Caki2 (cell line): ENCODE measurements at regions not wholly inside any gene's neighbourhood (a gene's known extent, or its start where the extent isn't known, plus 50 kb on each side); places are given as distances from the start of the nearest gene placed in this dataset.
"Not testable (repeated sequence)": the region's sequence is repeated elsewhere in the genome, so short reads cannot be mapped to it uniquely, and the experiment has no call there.

ENCODE experiments used
- DNase-seq: peaks from one replicate; pipeline ENCODE4 v3.0.0-alpha.2; 2015; ENCODE audit warnings: low read depth
- in situ Hi-C: cut with HindIII; loops from 2 replicates; pipeline ENCODE4 v1.10.0; 2016; ENCODE audit warnings: low sequenced_read_pairs, low pct_unique_long_range_greater_than_20kb, mixed read lengths

DNA sequence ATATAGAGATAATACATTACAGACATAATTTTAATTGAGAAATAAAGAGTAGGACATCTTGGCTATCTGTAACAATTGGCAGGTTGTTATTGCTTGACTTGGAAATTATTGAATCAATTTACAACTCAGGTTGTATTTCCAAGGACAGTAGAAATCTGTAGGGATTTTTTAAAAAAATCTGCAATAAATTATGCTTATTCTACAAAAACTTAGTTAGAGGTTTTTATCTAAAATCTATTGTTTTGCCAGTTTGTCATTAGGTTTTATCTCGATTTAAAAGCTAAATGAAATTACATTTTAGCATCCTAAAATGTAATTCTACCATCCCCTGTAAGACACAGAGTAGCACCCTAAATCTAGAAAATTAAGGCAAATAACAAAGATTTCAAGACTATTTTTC is 408.8 kb downstream of the COL11A1 start:
- DNase-seq, result no peak
- in situ Hi-C loops, result no loop called here

GRCh38 chr1:102693345-102693744 is 415.0 kb downstream of the COL11A1 start:
- no peak for DNase-seq
- in situ Hi-C loops, result no loop called here

DNA sequence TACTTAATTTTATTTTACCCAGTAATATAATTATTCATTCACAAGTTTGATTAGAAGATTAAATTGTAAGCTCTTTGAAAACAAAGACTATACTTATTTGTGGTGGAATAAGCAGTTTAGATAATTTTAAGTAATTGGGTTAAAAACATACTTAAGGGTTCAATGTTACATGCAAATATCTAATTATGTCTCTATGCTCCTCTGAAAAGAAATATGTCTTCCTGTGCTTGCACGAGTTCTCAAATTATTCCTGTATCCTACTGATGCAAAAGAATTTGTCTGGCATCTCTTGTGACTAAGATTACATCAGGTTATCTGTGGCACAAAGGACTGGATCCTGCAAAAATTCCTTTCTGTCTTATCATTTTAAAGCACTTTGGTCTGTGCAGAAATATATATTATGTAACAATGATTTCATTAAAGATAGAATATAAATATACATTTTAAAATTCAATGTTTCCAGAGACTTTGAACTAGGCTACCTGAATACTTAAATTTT is 416.7 kb downstream of the COL11A1 start:
- in situ Hi-C loops, result no loop called here

DNA sequence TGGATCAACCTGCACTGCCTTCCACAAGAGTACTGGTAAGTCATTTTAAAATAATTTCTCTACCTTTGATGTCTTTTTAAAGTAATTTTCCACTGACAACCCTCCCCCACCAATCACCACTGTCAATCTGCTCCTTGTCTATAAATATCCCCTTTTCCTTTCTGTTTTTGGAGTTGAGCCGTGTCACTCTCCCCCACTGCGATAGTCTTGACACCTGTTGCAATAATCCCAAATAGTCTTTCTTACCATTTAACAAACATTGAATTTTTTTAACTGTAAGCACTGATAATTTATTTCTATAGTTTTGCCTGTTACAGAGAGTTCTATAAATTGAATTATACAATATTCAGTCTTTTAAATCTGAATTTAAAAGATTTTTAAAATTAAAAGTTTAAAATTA is 420.9 kb downstream of the COL11A1 start:
- in situ Hi-C loops, result no loop called here
- DNase-seq, result no peak

More for the DNA sequence above, 416.7 kb downstream of the COL11A1 start:
- DNase-seq, result no peak

GRCh38 chr1:102661481-102661880 is 446.8 kb downstream of the COL11A1 start:
- no peak for DNase-seq
- in situ Hi-C loops, result no loop called here

- in situ Hi-C loops, result not testable (repeated sequence)
Measured at GRCh38 chr1:102659876-102660483, 448.3 kb downstream of the COL11A1 start.

DNA sequence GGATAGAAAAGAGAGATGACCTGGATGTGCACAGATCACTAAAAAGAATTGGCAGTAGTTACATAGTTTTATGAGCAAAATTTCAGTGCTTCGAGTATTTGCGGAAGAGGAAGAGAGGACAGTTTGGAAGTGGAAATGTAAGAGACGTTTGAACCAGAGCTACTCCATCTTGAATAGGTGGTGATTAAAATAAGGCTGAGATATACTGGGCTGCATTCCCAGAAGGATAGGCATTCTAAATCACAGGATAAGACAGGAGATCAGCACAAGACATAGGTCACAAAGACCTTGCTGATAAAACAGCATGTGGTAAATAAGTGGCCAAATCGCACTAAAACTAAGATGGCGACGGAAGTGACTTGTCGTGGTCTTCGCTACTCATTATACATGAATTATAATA is 453.3 kb downstream of the COL11A1 start:
- no peak for DNase-seq
- in situ Hi-C loops, result no loop called here

More at GRCh38 chr1:102659876-102660483, 448.3 kb downstream of the COL11A1 start:
- DNase-seq, result not testable (repeated sequence)

DNA sequence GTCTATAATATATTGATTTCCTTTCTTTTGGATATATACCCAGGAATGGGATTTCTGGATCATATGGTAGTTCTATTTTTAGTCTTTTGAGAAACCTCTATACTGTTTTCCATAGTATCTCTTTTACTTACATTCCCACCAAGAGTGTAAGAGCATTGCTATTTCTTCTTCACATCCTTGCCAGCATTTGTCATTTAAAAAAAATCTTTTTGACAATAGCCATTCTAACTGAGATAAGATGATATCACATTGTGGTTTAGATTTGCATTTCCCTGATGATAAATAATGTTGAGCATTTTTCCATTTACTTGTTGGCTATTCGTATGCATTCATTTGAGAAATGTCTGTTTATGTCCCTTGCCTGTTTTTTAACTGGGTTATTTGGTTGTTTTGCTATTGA is 467.4 kb downstream of the COL11A1 start:
- in situ Hi-C loops, result no loop called here
- DNase-seq, result no peak

DNA sequence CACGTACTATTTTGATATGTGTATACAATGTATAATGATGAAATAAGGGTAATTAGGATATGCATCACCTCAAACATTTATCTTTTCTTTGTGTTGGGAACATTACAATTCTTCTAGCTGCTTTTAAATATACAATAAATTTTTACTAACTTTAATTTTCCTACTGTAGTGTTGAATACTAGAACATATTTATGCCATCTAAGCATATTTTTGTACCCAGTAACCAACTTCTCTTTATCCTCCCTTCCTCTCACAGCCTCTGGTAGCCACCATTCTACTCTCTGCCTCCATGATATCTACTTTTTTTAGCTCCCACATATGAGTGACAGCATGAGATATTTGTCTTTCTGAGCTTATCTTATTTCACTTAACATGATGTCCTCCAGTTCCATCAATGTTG is 468.0 kb downstream of the COL11A1 start:
- in situ Hi-C loops, result no loop called here
- DNase-seq, result no peak

GRCh38 chr1:102631691-102632090 is 476.6 kb downstream of the COL11A1 start:
- no peak for DNase-seq
- in situ Hi-C loops, result no loop called here

GRCh38 chr1:102630041-102630440 is 478.3 kb downstream of the COL11A1 start:
- in situ Hi-C loops, result no loop called here
- DNase-seq, result no peak

DNA sequence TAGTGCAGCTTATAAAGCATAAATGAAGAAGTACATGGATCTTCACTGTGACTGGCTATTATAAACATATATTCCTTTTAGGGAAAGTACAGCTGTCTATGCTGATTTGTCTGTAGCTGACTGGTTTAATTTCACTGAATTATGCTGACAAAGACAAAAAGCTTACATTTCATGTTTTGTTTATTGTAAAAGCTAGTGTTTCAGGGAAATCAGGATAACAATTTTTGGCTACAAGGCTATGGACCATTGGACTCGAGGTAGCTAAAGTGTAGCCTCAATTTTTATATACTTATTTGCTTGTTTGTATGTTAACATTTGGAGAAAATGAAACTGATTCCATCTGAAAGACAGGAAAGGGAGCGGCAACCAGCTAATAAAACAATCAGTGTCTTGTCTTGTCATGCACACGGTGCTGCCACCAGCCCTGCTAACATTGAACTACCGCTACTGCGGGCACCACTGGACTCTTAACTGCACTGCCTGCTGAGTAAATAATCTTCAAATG is 480.2 kb downstream of the COL11A1 start:
- DNase-seq, result no peak

DNA sequence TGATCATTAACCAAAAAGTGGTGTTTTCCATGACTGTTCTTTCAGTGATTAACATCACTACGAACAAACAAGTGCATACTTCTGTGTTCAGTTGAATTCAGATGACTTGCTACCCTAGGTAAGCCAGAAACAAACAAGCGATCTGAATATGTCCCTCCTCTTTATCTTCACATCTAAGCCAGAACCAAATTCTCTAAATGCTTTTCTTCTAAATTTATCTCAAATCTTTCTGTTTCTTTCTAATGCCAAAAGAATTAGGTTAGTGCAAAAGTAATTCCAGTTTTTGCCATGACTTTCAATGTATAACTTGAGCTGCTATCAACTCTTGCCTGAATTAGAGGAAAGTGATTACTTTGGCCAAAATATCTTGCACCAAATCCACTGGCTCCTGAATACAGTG is 481.2 kb downstream of the COL11A1 start:
- in situ Hi-C loops, result no loop called here
- no peak for DNase-seq

More for the DNA sequence above, 480.2 kb downstream of the COL11A1 start:
- in situ Hi-C loops, result no loop called here

DNA sequence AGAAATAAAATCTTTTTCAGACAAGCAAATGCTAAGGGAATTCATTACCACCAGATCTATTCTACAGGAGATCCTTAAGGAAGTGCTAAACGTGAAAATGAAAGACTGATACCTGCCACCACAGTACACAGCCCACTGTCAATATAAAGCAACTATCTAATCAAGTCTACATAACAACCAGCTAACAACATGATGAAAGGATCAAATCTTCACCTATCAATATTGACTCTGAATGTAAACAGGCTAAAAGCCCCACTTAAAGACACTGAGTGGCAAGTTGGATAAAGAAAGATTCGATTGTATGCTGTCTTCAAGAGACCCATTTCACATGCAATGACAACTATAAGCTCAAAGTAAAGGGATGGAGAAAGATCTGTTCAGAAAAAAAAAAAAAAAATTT is 492.4 kb downstream of the COL11A1 start:
- in situ Hi-C loops, result no loop called here
- no peak for DNase-seq

DNA sequence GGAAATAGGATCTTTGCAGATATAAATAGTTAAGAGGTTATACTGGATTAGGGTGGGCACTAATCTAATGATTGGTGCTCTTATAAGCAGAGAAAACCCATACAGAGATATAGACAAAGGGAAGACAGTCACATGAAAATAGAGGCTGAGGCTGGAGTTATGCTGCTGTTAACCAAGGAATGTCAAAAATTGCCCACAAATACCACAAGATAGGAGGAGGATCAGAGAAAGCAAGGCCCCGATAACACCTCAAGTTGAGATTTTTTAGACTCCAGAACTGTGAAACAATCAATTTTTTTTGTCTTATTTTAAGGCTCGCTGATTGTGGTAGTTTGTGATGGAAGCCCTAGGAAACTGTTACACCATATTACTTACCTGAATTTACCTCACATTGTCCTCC is 513.2 kb downstream of the COL11A1 start:
- no peak for DNase-seq

GRCh38 chr1:102593276-102593675 is 515.0 kb downstream of the COL11A1 start:
- DNase-seq, result peak; percentile 23
- in situ Hi-C loops, result no loop called here

More for the DNA sequence above, 513.2 kb downstream of the COL11A1 start:
- in situ Hi-C loops, result no loop called here

GRCh38 chr1:102588536-102588935 is 519.8 kb downstream of the COL11A1 start:
- in situ Hi-C loops, result no loop called here
- DNase-seq, result no peak

- in situ Hi-C loops, result no loop called here
- no peak for DNase-seq
Measured at GRCh38 chr1:102586022-102586421, 522.3 kb downstream of the COL11A1 start.

GRCh38 chr1:102580806-102581205 is 527.5 kb downstream of the COL11A1 start:
- no peak for DNase-seq
- in situ Hi-C loops, result no loop called here

DNA sequence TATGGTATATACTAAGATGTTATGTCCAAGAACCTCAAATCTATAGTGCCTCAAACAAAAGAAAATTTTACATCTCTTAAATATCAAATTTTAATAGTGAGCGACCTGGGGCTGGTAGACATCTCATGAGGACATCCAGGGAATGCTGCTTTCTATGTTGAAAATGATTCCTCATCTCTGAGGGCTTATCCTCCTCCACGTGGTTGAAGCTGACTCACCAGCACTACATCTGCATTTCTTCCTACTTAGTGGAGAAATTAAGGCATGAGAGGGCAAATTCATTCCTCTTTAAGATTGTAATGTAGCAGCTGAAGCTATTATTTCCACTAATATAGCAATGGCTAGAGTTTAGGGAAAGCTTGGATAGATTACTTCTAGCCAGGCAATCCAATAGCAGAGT is 529.5 kb downstream of the COL11A1 start:
- no peak for DNase-seq
- in situ Hi-C loops, result no loop called here
